Spleen (tissue), 7 donors: ENCODE measurements at regions not wholly inside any gene's neighbourhood (a gene's known extent, or its start where the extent isn't known, plus 50 kb on each side); places are given as distances from the start of the nearest gene placed in this dataset.

Experiments used
- CTCF ChIP-seq, 11 experiments: fragments of 200-600 bp in 7 of 11; fragments of 450-650 bp in 4 of 11; sonication (generic) in 4 of 11; IDR thresholded peaks in 8 of 11; conservative IDR thresholded peaks in 3 of 11; 1 replicate in 7 of 11; 2 replicates in 4 of 11; pipeline versions ENCODE4 v1.4.0 to v1.8.0; 2016 to 2021; ENCODE audit warnings: antibody characterized with exemption in 11 of 11, inconsistent platforms in 4 of 11, mild to moderate bottlenecking in 1 of 11
- POLR2A ChIP-seq, 3 donors: fragments of 450-650 bp; IDR thresholded peaks; one replicate each; pipeline ENCODE4 v1.5.1; 2017; ENCODE audit warnings: antibody characterized with exemption in 3 of 3, mild to moderate bottlenecking in 1 of 3
- donor health status: DM: no; HTN: no; CAD: no; lungs with moderate emphysema.
- donor health status: DM: no; HTN: no; CAD: no.
- donor health status: DM: no; HTN: no; CAD: no.

- TF ChIP-seq POLR2A (IDR thresholded peaks at IDR 0.05) (no peak), CTCF (IDR thresholded peaks at IDR 0.05 in 8 of 11, conservative IDR thresholded peaks at IDR 0.05 in 3 of 11) (no peak)
Measured at GRCh38 chr1:177830531-177831135, 139.2 kb downstream of the SEC16B start.
